Caco-2 (cell line): ENCODE measurements at regions not wholly inside any gene's neighbourhood (a gene's known extent, or its start where the extent isn't known, plus 50 kb on each side); places are given as distances from the start of the nearest gene placed in this dataset.

Experiments
- BruUV-seq: library from RNA; stranded (reverse); fragments of 400-500 nt; replicated peaks from 2 replicates; lab custom pipeline; 2021; lab: Mats Ljungman, UMichigan
- CTCF ChIA-PET: fragments of 300-600 bp; sonication (Branson Sonifier 250); formaldehyde crosslinking; loops from one replicate; lab custom pipeline; 2022; ENCODE audit warnings: antibody characterized with exemption; lab: Charles Lee
- POLR2A ChIA-PET: fragments of 300-600 bp; sonication (Branson Sonifier 250); formaldehyde crosslinking; loops from one replicate; lab custom pipeline; 2022; ENCODE audit warnings: antibody characterized with exemption; lab: Charles Lee
- DNase-seq, 2 experiments: peaks; one replicate each; pipeline versions ENCODE4 v3.0.0 to v3.0.0-alpha.2; 2020 to 2022
- H3K27me3 ChIP-seq: replicated peaks from 2 replicates; pipeline ENCODE4 v1.6.0; 2011; ENCODE audit warnings: low read length; ENCODE audit not compliant: control insufficient read depth, insufficient read depth
- H3K36me3 ChIP-seq: 2 replicates; pipeline ENCODE4 v1.5.1; 2011; ENCODE audit warnings: low read length; ENCODE audit not compliant: control insufficient read depth, insufficient read depth
- H3K4me1 ChIP-seq: fragments of 250-450 bp; sonication (Bioruptor Pico); 2 replicates; pipeline ENCODE4 v1.5.1; 2020; ENCODE audit warnings: mild to moderate bottlenecking
- H3K4me3 ChIP-seq: 2 replicates; pipeline ENCODE4 v1.5.1; 2011; ENCODE audit warnings: low read depth, mild to moderate bottlenecking, control low read depth, low read length
- H3K9me3 ChIP-seq: fragments of 250-450 bp; sonication (Bioruptor Pico); 2 replicates; pipeline ENCODE4 v1.5.1; 2020; ENCODE audit warnings: mild to moderate bottlenecking, moderate library complexity
- H3K27ac Mint-ChIP-seq: one replicate; pipeline ENCODE4 v1.8.0; 2022; ENCODE audit warnings: mixed read lengths; ENCODE audit not compliant: unreplicated experiment
- H3K27me3 Mint-ChIP-seq: one replicate; pipeline ENCODE4 v1.8.0; 2022; ENCODE audit warnings: mixed read lengths; ENCODE audit not compliant: insufficient read depth, unreplicated experiment
- H3K36me3 Mint-ChIP-seq: one replicate; pipeline ENCODE4 v1.8.0; 2022; ENCODE audit warnings: mild to moderate bottlenecking, mixed read lengths; ENCODE audit not compliant: insufficient read depth, unreplicated experiment
- H3K4me1 Mint-ChIP-seq: one replicate; pipeline ENCODE4 v1.8.0; 2022; ENCODE audit warnings: low read depth, mixed read lengths; ENCODE audit not compliant: unreplicated experiment
- H3K4me3 Mint-ChIP-seq: one replicate; pipeline ENCODE4 v1.8.0; 2022; ENCODE audit warnings: mild to moderate bottlenecking, moderate library complexity, mixed read lengths; ENCODE audit not compliant: unreplicated experiment
- H3K9me3 Mint-ChIP-seq: one replicate; pipeline ENCODE4 v1.8.0; 2022; ENCODE audit warnings: mixed read lengths; ENCODE audit not compliant: unreplicated experiment
- CTCF ChIP-seq, 2 experiments: fragments of 200-600 bp in 1 of 2; IDR thresholded peaks; 1 replicate in 1 of 2; 2 replicates in 1 of 2; pipeline versions ENCODE4 v1.5.1 to v1.8.0; 2011 to 2022; ENCODE audit warnings: antibody characterized with exemption in 1 of 2, control low read depth in 1 of 2, inconsistent platforms in 1 of 2, low read depth in 1 of 2, low read length in 1 of 2, mild to moderate bottlenecking in 1 of 2, moderate library complexity in 1 of 2; ENCODE audit not compliant: insufficient read depth in 1 of 2, severe bottlenecking in 1 of 2, unreplicated experiment in 1 of 2
- intact Hi-C: fragments of 100-400 bp; cut with micrococcal nuclease; formaldehyde crosslinking; loops from one replicate; pipeline ENCODE4 v1.10.0; 2022; ENCODE audit not compliant: unreplicated experiment

GRCh38 chr10:130820880-130821482 lies 490.5 kb downstream of the TCERG1L start:
- no peaks in the 10 kb centered on the region for H3K4me1 Mint-ChIP-seq
- H3K27me3 Mint-ChIP-seq: no peaks in the 10 kb centered on the region
- Histone ChIP-seq H3K4me3 (no peak overlapping the region), H3K9me3 (no peaks in the 10 kb centered on the region; the same call in 1 of the 2 replicates), H3K27me3 (no peaks in the 10 kb centered on the region), H3K36me3 (no peaks in the 10 kb centered on the region), H3K4me1 (no peaks in the 10 kb centered on the region)
- no TSS peak for BruUV-seq
- H3K36me3 Mint-ChIP-seq: no peaks in the 10 kb centered on the region
- DNase-seq: no peak
- H3K4me3 Mint-ChIP-seq: no peak overlapping the region
- no peak for TF ChIP-seq CTCF (IDR thresholded peaks at IDR 0.05; ENCODE audit: insufficient read depth in 1 of 2, low read depth in 1 of 2, low read length in 1 of 2, severe bottlenecking in 1 of 2, unreplicated experiment in 1 of 2)
- peaks cover 16% of the 10 kb centered on the region for H3K9me3 Mint-ChIP-seq
- ChIA-PET POLR2A (no interaction called here), CTCF (no interaction called here)
- H3K27ac Mint-ChIP-seq: no peak overlapping the region
- intact Hi-C loops: no loop called here

- BruUV-seq: no TSS peak
- Histone ChIP-seq H3K9me3 (peaks cover 15% of the 10 kb centered on the region), H3K4me1 (no peaks in the 10 kb centered on the region), H3K4me3 (no peak overlapping the region), H3K36me3 (no peaks in the 10 kb centered on the region), H3K27me3 (no peaks in the 10 kb centered on the region)
- no peaks in the 10 kb centered on the region for H3K4me1 Mint-ChIP-seq
- H3K27ac Mint-ChIP-seq: no peak overlapping the region
- no peaks in the 10 kb centered on the region for H3K27me3 Mint-ChIP-seq
- TF ChIP-seq CTCF (IDR thresholded peaks at IDR 0.05; ENCODE audit: insufficient read depth in 1 of 2, low read depth in 1 of 2, low read length in 1 of 2, severe bottlenecking in 1 of 2, unreplicated experiment in 1 of 2): no peak
- intact Hi-C loops: no loop called here
- POLR2A ChIA-PET: no interaction called here
- DNase-seq: no peak
- CTCF ChIA-PET: no interaction called here
- no peaks in the 10 kb centered on the region for H3K36me3 Mint-ChIP-seq
- no peak overlapping the region for H3K4me3 Mint-ChIP-seq
- peaks cover 24% of the 10 kb centered on the region for H3K9me3 Mint-ChIP-seq
Observed at GRCh38 chr10:130824230-130825014, 487.1 kb downstream of the TCERG1L start.

DNA sequence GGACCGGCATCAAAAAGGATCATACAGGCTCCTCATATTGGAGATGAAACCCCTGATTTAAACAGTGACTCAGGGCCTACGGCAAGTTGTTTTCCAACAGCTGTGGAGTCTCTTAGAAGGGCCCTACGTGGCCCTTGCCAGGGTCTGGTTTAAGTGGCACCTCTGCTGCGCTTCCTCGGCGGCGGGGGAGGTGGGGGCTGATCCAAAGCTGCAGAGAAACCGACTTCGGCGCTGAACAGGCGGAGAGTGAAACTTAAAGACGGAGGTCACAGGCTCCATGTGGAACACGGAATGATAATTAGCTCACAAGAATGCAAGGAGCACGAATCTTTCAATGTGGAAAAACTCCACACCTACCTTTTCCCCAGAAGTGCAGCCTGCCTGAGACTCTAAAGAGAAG lies 477.9 kb downstream of the TCERG1L start:
- H3K4me3 ChIP-seq: no peak overlapping the region
- H3K27me3 ChIP-seq: no peaks in the 10 kb centered on the region
- no peaks in the 10 kb centered on the region for H3K4me1 ChIP-seq
- Mint-ChIP-seq H3K27me3 (no peaks in the 10 kb centered on the region), H3K4me3 (no peak overlapping the region), H3K36me3 (no peaks in the 10 kb centered on the region), H3K27ac (no peak overlapping the region), H3K4me1 (no peaks in the 10 kb centered on the region), H3K9me3 (no peaks in the 10 kb centered on the region)
- DNase-seq: no peak
- no peaks in the 10 kb centered on the region for H3K36me3 ChIP-seq
- no peak for TF ChIP-seq CTCF (IDR thresholded peaks at IDR 0.05; ENCODE audit: insufficient read depth in 1 of 2, low read depth in 1 of 2, low read length in 1 of 2, severe bottlenecking in 1 of 2, unreplicated experiment in 1 of 2)
- intact Hi-C loops: no loop called here
- BruUV-seq: no TSS peak
- ChIA-PET CTCF (no interaction called here), POLR2A (no interaction called here)
- no peaks in the 10 kb centered on the region for H3K9me3 ChIP-seq
